ENCODE measurements at regions not wholly inside any gene's neighbourhood (a gene's known extent, or its start where the extent isn't known, plus 50 kb on each side); places are given as distances from the start of the nearest gene placed in this dataset.

GRCh38 chr13:65592731-65593130 is 1637.4 kb downstream of the PCDH9 start:
- H3K4me3 ChIP-seq (ENCODE audit: insufficient read depth, low read depth, low read length) = no peak overlapping the region
- Mint-ChIP-seq H3K27me3 (ENCODE audit: low read depth, unreplicated experiment) (no peaks in the 10 kb centered on the region), H3K4me3 (ENCODE audit: unreplicated experiment) (no peak overlapping the region), H3K36me3 (ENCODE audit: low read depth, unreplicated experiment) (no peaks in the 10 kb centered on the region), H3K27ac (ENCODE audit: unreplicated experiment) (no peak overlapping the region), H3K4me1 (ENCODE audit: low read depth, unreplicated experiment) (peaks cover 6% of the 10 kb centered on the region), H3K9me3 (ENCODE audit: unreplicated experiment) (peaks cover 4% of the 10 kb centered on the region)
- no peaks in the 10 kb centered on the region for H3K79me2 ChIP-seq (ENCODE audit: insufficient read depth, low read length)
- FAIRE-seq (no peak), DNase-seq (ENCODE audit: low read depth) (peak; percentile 69)
- peaks cover 25% of the 10 kb centered on the region for H3K4me1 ChIP-seq (ENCODE audit: insufficient read depth, low read length)
- H2AFZ ChIP-seq (ENCODE audit: low read depth, low read length) = no peak overlapping the region
- no peaks in the 10 kb centered on the region for H3K36me3 ChIP-seq (ENCODE audit: insufficient read depth, low read length)
- H3K9me3 ChIP-seq (ENCODE audit: insufficient read depth, low read depth, low read length) = no peaks in the 10 kb centered on the region
- H4K20me1 ChIP-seq (ENCODE audit: insufficient read depth, low read length) = no peaks in the 10 kb centered on the region
- no peak overlapping the region for H3K27ac ChIP-seq (ENCODE audit: low read depth, low read length)
- no peak overlapping the region for H3K4me2 ChIP-seq (ENCODE audit: low read length)
- TF ChIP-seq, protein P1, sequence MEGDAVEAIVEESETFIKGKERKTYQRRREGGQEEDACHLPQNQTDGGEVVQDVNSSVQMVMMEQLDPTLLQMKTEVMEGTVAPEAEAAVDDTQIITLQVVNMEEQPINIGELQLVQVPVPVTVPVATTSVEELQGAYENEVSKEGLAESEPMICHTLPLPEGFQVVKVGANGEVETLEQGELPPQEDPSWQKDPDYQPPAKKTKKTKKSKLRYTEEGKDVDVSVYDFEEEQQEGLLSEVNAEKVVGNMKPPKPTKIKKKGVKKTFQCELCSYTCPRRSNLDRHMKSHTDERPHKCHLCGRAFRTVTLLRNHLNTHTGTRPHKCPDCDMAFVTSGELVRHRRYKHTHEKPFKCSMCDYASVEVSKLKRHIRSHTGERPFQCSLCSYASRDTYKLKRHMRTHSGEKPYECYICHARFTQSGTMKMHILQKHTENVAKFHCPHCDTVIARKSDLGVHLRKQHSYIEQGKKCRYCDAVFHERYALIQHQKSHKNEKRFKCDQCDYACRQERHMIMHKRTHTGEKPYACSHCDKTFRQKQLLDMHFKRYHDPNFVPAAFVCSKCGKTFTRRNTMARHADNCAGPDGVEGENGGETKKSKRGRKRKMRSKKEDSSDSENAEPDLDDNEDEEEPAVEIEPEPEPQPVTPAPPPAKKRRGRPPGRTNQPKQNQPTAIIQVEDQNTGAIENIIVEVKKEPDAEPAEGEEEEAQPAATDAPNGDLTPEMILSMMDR (IDR thresholded peaks at IDR 0.05; ENCODE audit: insufficient read depth, low read depth, low read length) = no peak
- no peak for TF ChIP-seq EZH2 (IDR thresholded peaks at IDR 0.05; ENCODE audit: insufficient read depth, low read length)
- H3K9ac ChIP-seq (ENCODE audit: low read length) = no peak overlapping the region
- H3K27me3 ChIP-seq (ENCODE audit: insufficient read depth, low read length) = no peaks in the 10 kb centered on the region

- H3K27ac ChIP-seq (ENCODE audit: low read depth, low read length) = no peak overlapping the region
- H3K9me3 Mint-ChIP-seq (ENCODE audit: unreplicated experiment) = peaks cover 4% of the 10 kb centered on the region
- H3K4me3 Mint-ChIP-seq (ENCODE audit: unreplicated experiment) = no peak overlapping the region
- H3K4me3 ChIP-seq (ENCODE audit: insufficient read depth, low read depth, low read length) = no peak overlapping the region
- H3K4me1 ChIP-seq (ENCODE audit: insufficient read depth, low read length) = no peaks in the 10 kb centered on the region
- no peaks in the 10 kb centered on the region for H3K27me3 Mint-ChIP-seq (ENCODE audit: low read depth, unreplicated experiment)
- H3K4me2 ChIP-seq (ENCODE audit: low read length) = no peak overlapping the region
- no peak overlapping the region for H3K9ac ChIP-seq (ENCODE audit: low read length)
- H3K27me3 ChIP-seq (ENCODE audit: insufficient read depth, low read length) = no peaks in the 10 kb centered on the region
- no peak for FAIRE-seq
- no peaks in the 10 kb centered on the region for H3K4me1 Mint-ChIP-seq (ENCODE audit: low read depth, unreplicated experiment)
- H4K20me1 ChIP-seq (ENCODE audit: insufficient read depth, low read length) = no peaks in the 10 kb centered on the region
- no peaks in the 10 kb centered on the region for H3K9me3 ChIP-seq (ENCODE audit: insufficient read depth, low read depth, low read length)
- no peaks in the 10 kb centered on the region for H3K36me3 Mint-ChIP-seq (ENCODE audit: low read depth, unreplicated experiment)
- no peaks in the 10 kb centered on the region for H3K79me2 ChIP-seq (ENCODE audit: insufficient read depth, low read length)
- TF ChIP-seq EZH2 (IDR thresholded peaks at IDR 0.05; ENCODE audit: insufficient read depth, low read length) = no peak
- TF ChIP-seq, protein P1 (IDR thresholded peaks at IDR 0.05; ENCODE audit: insufficient read depth, low read depth, low read length) = no peak
- H3K36me3 ChIP-seq (ENCODE audit: insufficient read depth, low read length) = no peaks in the 10 kb centered on the region
- H2AFZ ChIP-seq (ENCODE audit: low read depth, low read length) = no peak overlapping the region
- H3K27ac Mint-ChIP-seq (ENCODE audit: unreplicated experiment) = no peak overlapping the region
- DNase-seq (ENCODE audit: low read depth) = no peak
Measured at GRCh38 chr13:65585346-65585745, 1644.8 kb downstream of the PCDH9 start.

DNA sequence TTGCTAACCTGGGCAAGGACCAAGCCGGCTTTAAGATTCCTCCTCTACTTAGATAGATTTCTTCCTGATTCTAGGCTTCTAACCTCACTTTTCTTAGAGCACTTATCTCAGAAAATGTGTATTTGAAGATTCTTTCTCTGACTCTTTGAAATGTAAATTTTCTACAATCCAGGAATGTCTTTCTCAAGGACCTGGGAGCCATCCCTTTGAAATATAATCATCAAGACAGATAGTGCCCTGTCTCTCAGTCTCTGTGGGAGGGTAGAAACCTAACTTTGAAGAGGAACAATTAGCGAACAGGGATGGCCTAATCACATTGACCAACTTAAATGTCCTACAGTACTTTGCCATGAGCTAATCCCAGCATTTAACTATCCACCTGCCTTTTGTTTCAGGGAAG is 1646.0 kb downstream of the PCDH9 start:
- H3K79me2 ChIP-seq (ENCODE audit: insufficient read depth, low read length) = no peaks in the 10 kb centered on the region
- H3K9me3 ChIP-seq (ENCODE audit: insufficient read depth, low read depth, low read length) = no peaks in the 10 kb centered on the region
- FAIRE-seq (no peak), DNase-seq (ENCODE audit: low read depth) (no peak)
- H3K4me2 ChIP-seq (ENCODE audit: low read length) = no peak overlapping the region
- no peaks in the 10 kb centered on the region for H4K20me1 ChIP-seq (ENCODE audit: insufficient read depth, low read length)
- H3K27ac Mint-ChIP-seq (ENCODE audit: unreplicated experiment) = no peak overlapping the region
- no peaks in the 10 kb centered on the region for H3K36me3 Mint-ChIP-seq (ENCODE audit: low read depth, unreplicated experiment)
- no peak overlapping the region for H3K27ac ChIP-seq (ENCODE audit: low read depth, low read length)
- H3K4me1 Mint-ChIP-seq (ENCODE audit: low read depth, unreplicated experiment) = no peaks in the 10 kb centered on the region
- H3K4me1 ChIP-seq (ENCODE audit: insufficient read depth, low read length) = no peaks in the 10 kb centered on the region
- no peaks in the 10 kb centered on the region for H3K9me3 Mint-ChIP-seq (ENCODE audit: unreplicated experiment)
- H3K4me3 Mint-ChIP-seq (ENCODE audit: unreplicated experiment) = no peak overlapping the region
- no peaks in the 10 kb centered on the region for H3K27me3 Mint-ChIP-seq (ENCODE audit: low read depth, unreplicated experiment)
- no peak overlapping the region for H2AFZ ChIP-seq (ENCODE audit: low read depth, low read length)
- H3K27me3 ChIP-seq (ENCODE audit: insufficient read depth, low read length) = no peaks in the 10 kb centered on the region
- H3K9ac ChIP-seq (ENCODE audit: low read length) = no peak overlapping the region
- no peak overlapping the region for H3K4me3 ChIP-seq (ENCODE audit: insufficient read depth, low read depth, low read length)
- no peak for TF ChIP-seq EZH2 (IDR thresholded peaks at IDR 0.05; ENCODE audit: insufficient read depth, low read length)
- TF ChIP-seq, protein P1 (IDR thresholded peaks at IDR 0.05; ENCODE audit: insufficient read depth, low read depth, low read length) = no peak
- H3K36me3 ChIP-seq (ENCODE audit: insufficient read depth, low read length) = no peaks in the 10 kb centered on the region

Data from astrocyte (in vitro differentiated cells and primary cell).